ENCODE measurements at regions not wholly inside any gene's neighbourhood (a gene's known extent, or its start where the extent isn't known, plus 50 kb on each side); places are given as distances from the start of the nearest gene placed in this dataset.

DNA sequence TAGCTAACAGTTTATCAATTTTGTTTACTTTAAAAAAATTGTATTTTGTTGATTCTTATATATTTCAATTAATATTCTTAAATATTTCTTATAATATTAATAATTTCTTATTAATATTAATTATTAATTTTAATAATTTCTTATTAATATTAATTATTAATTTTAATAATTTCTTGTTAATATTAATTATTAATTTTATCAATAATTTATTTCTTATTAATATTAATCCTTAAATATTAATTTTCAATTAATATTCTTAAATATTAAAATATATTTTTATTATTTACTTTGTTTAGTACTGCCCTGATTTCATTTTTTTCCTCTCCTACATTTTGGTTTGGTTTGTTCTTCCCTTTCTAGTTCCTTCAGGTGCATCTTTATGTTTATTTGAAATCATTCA lies 1208.1 kb downstream of the LRFN5 start:
- H3K9me3 ChIP-seq: no peaks in the 10 kb centered on the region
- H3K4me1 ChIP-seq: no peaks in the 10 kb centered on the region
- intact Hi-C loops (cut with DNase I): no loop called here
- no peak overlapping the region for H3K27ac ChIP-seq (replicated peaks in 1 of 4)
- no peaks in the 10 kb centered on the region for H3K27me3 ChIP-seq
- no peak for DNase-seq (ENCODE audit: extremely low spot score)
- H3K36me3 ChIP-seq: no peaks in the 10 kb centered on the region
- no peak overlapping the region for H3K4me3 ChIP-seq
- TF ChIP-seq, protein P1, sequence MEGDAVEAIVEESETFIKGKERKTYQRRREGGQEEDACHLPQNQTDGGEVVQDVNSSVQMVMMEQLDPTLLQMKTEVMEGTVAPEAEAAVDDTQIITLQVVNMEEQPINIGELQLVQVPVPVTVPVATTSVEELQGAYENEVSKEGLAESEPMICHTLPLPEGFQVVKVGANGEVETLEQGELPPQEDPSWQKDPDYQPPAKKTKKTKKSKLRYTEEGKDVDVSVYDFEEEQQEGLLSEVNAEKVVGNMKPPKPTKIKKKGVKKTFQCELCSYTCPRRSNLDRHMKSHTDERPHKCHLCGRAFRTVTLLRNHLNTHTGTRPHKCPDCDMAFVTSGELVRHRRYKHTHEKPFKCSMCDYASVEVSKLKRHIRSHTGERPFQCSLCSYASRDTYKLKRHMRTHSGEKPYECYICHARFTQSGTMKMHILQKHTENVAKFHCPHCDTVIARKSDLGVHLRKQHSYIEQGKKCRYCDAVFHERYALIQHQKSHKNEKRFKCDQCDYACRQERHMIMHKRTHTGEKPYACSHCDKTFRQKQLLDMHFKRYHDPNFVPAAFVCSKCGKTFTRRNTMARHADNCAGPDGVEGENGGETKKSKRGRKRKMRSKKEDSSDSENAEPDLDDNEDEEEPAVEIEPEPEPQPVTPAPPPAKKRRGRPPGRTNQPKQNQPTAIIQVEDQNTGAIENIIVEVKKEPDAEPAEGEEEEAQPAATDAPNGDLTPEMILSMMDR (IDR thresholded peaks at IDR 0.05): no peak
- TF ChIP-seq POLR2A (IDR thresholded peaks at IDR 0.05; ENCODE audit: low read depth) (no peak), EP300 (IDR thresholded peaks at IDR 0.05) (no peak), POLR2AphosphoS5 (IDR thresholded peaks at IDR 0.05) (no peak)

DNA sequence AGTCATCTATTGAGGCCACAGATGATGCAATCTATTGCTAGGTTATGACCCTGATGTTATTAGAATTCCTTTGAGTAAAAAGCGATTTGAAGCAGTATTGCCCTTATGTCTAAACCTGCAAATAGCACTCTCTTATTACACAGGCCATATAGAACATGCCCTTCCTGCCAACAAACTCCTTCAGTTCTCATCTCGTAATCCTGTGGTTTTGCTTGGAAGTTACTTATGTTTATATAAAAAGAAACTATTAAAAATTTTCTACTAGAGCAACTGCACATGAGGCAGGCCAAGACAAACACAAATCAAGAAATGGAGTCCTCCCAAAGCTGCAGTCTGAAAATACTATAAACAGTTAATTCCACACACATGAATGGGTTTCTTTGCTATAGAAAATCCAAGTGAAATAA lies 1200.2 kb downstream of the LRFN5 start:
- Histone ChIP-seq H3K27me3 (no peaks in the 10 kb centered on the region), H3K4me1 (peaks cover 0 to 8% (median 5%) of the 10 kb centered on the region in 4 donors), H3K36me3 (no peaks in the 10 kb centered on the region), H3K27ac (replicated peaks in 1 of 4) (no peak overlapping the region), H3K9me3 (no peaks in the 10 kb centered on the region), H3K4me3 (no peak overlapping the region)
- 17% methylated on average over 2 of the region's 2 CpGs for WGBS
- TF ChIP-seq EP300 (IDR thresholded peaks at IDR 0.05) (no peak), POLR2A (IDR thresholded peaks at IDR 0.05; ENCODE audit: low read depth) (no peak), POLR2AphosphoS5 (IDR thresholded peaks at IDR 0.05) (no peak)
- TF ChIP-seq, protein P1 (IDR thresholded peaks at IDR 0.05): no peak
- no peak for DNase-seq (ENCODE audit: extremely low spot score)
- intact Hi-C loops (cut with DNase I): no loop called here

DNA sequence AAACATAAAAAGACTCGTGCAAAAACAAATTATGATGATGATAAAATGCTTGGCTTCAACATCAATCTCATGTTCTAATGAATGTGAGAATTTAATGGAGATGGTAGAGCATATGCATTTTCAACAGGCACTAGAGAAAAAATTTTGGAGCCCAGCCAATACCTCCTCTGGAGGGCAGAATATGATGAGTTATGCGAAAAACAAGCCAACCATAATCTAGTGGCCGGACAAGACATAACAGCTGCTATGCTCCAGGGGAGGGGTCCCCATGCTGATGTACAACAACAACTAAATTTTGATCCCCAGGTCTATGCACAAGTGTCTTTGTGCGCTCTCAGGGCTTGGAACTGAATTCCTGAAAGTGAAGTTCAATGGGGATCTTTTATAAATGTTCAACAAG lies 1197.5 kb downstream of the LRFN5 start:
- no peak overlapping the region for H3K27ac ChIP-seq (replicated peaks in 1 of 4)
- peaks cover 0 to 8% (median 5%) of the 10 kb centered on the region in 4 donors for H3K4me1 ChIP-seq
- 84% methylated on average over 4 of the region's 4 CpGs for WGBS

DNA sequence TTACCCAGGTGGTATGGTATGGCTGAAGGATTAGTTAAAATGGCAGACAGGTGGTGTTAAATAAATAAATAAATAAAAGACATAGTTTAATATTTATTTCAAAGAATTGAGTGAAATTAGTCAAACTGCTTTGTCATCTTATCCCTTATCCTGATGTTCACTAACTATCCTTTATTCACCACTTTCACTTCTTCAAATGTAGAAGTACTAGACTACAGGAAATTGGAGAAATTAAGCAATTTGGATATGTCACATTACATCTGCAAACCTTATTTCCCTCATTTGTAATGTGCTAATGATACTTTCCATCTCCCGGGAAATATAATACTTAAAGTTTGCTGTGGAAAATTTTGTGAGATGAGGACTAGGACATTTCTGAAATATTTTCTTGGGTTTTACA lies 1195.7 kb downstream of the LRFN5 start:
- 91% methylated on average over 1 of the region's 1 CpG for WGBS
- Histone ChIP-seq H3K9me3 (no peaks in the 10 kb centered on the region), H3K4me1 (peaks cover 0 to 8% (median 5%) of the 10 kb centered on the region in 4 donors), H3K36me3 (no peaks in the 10 kb centered on the region), H3K27ac (replicated peaks in 1 of 4) (no peak overlapping the region), H3K27me3 (no peaks in the 10 kb centered on the region), H3K4me3 (no peak overlapping the region)
- DNase-seq (ENCODE audit: extremely low spot score): no peak
- intact Hi-C loops (cut with DNase I): no loop called here
- no peak for TF ChIP-seq EP300 (IDR thresholded peaks at IDR 0.05)
- TF ChIP-seq, protein P1 (IDR thresholded peaks at IDR 0.05): no peak
- TF ChIP-seq POLR2A (IDR thresholded peaks at IDR 0.05; ENCODE audit: low read depth): no peak
- no peak for TF ChIP-seq POLR2AphosphoS5 (IDR thresholded peaks at IDR 0.05)

More for the DNA sequence above, 1197.5 kb downstream of the LRFN5 start:
- intact Hi-C loops (cut with DNase I): no loop called here
- Histone ChIP-seq H3K4me3 (no peak overlapping the region), H3K36me3 (no peaks in the 10 kb centered on the region), H3K9me3 (no peaks in the 10 kb centered on the region), H3K27me3 (no peaks in the 10 kb centered on the region)
- no peak for TF ChIP-seq POLR2AphosphoS5 (IDR thresholded peaks at IDR 0.05)
- TF ChIP-seq, protein P1 (IDR thresholded peaks at IDR 0.05): no peak
- no peak for TF ChIP-seq POLR2A (IDR thresholded peaks at IDR 0.05; ENCODE audit: low read depth)
- TF ChIP-seq EP300 (IDR thresholded peaks at IDR 0.05): no peak
- DNase-seq (ENCODE audit: extremely low spot score): no peak

DNA sequence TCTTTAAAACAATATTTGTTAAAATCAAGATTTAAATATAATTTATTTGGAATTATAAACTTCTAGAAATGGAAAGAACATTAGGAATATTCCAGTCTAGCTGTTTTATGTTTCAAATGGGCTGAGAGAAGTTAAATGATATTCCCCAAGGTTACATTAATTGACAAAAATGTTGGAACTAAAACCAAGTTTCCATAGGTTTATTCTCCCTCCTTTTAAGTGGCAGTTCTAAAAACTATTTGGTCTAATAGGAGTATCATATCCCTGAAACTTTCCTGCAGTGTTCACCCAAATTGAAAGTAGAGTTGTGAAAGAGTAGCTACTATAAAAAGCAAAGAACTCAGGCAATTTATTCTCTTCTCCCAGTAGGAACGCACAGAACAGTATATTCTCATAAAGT lies 1185.5 kb downstream of the LRFN5 start:
- WGBS: 77% methylated on average over 1 of the region's 1 CpG
- intact Hi-C loops (cut with DNase I): no loop called here
- H3K36me3 ChIP-seq: no peaks in the 10 kb centered on the region
- TF ChIP-seq, protein P1 (IDR thresholded peaks at IDR 0.05): no peak
- TF ChIP-seq POLR2AphosphoS5 (IDR thresholded peaks at IDR 0.05) (no peak), POLR2A (IDR thresholded peaks at IDR 0.05; ENCODE audit: low read depth) (no peak), EP300 (IDR thresholded peaks at IDR 0.05) (no peak)
- peaks cover 0 to 1% (median 0%) of the 10 kb centered on the region in 4 donors for H3K9me3 ChIP-seq
- H3K27ac ChIP-seq (replicated peaks in 1 of 4): no peak overlapping the region
- DNase-seq (ENCODE audit: extremely low spot score): no peak
- H3K4me3 ChIP-seq: no peak overlapping the region
- no peaks in the 10 kb centered on the region for H3K4me1 ChIP-seq
- H3K27me3 ChIP-seq: no peaks in the 10 kb centered on the region
